ENCODE measurements at regions not wholly inside any gene's neighbourhood (a gene's known extent, or its start where the extent isn't known, plus 50 kb on each side); places are given as distances from the start of the nearest gene placed in this dataset.

DNA sequence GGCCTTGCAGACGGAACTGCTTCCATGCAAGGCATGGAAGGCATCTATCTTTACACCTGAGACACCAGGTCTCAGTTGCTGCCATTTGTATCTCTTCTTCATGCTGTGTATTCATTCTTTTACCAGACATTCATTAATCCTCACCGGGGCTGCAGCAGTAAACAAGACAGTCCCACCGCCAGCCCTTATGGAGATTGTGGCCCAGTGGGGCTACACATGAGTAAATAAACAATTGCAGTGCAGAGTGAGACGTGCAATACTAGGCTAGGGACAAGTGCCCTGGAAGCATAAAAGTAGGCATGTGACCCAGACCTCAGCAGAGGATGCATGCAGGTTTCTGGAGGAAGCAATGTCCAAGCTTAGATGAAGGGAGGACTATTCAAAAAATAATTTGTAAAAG, 497.6 kb upstream of the KLHL29 start:
- no peak for DNase-seq

- no peak for DNase-seq
Observed at GRCh38 chr2:22887845-22888244, 497.1 kb upstream of the KLHL29 start.

DNA sequence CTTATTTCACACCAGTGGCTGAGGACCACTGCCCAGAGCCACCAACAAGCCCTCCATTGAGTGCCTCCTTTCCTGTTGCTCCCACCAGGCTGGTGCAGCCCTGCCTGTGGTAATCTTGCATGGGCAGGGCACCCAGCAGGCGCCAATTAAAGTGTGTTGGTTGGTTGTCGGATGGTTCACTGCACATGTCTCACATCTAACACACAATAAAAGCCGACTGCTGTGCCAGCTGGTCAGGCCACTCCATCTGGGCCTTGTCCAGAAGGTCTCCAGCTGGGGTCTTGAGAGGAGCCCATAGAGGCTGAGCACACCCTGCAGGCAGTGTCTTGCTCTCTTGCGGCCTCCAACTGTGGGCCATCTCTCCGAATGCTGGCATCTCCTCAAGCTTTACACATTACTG, 494.8 kb upstream of the KLHL29 start:
- DNase-seq, result no peak

DNA sequence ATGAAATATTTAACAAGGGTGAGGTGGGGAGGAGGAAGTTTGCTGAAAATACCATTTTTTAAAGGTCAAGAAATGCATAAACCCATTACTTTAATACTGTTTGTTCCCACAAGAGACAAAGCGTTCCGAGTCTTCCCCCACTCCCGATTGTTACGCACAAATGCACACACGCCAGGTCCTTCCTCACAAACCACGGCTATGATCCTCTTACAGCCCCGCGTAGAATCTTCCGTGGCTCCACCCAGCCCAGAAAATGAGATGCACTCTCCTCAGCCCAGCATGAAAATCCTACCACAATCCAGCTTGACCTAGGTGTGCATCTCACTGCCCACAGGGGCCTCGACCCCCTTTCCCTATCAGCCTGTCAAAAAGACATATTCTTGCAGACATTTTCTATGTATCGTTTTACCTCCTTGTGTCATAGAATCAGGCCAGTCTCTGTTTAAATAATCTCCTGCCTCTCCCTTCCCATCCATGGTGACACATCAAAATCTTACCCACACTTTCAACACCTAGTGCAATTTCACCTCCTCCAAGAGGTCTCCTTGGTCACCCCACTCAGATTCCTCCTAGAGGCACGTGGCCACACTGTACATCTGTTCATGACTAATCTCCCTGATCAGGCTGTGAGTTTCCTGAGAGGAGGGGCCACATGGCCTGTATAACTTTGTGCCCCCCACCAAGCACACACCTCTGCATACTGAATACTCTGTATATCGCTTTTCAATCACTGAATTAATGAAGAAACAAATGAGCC, 491.0 kb upstream of the KLHL29 start:
- DNase-seq, result no peak

DNA sequence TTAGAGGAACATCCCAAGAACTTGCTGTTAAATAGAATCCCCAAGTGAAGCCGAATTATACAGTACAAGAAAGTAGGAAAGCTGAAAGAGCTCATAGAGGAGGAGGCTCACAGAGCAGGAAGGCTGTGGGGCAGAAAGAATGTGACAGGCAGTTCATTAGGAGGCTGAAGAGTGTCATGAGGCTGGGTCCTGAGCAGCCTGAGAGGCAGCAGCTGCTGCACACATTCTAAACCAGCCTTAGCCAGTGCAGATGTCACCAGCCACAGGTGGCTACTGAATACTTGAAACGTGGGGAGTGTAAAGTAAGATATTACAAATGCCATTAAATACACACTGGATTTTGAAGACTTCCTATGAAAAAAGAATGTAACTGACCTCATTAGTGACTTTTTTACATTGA, 490.2 kb upstream of the KLHL29 start:
- DNase-seq, result no peak

- DNase-seq, result no peak
Observed at GRCh38 chr2:22897428-22897827, 487.6 kb upstream of the KLHL29 start.

DNA sequence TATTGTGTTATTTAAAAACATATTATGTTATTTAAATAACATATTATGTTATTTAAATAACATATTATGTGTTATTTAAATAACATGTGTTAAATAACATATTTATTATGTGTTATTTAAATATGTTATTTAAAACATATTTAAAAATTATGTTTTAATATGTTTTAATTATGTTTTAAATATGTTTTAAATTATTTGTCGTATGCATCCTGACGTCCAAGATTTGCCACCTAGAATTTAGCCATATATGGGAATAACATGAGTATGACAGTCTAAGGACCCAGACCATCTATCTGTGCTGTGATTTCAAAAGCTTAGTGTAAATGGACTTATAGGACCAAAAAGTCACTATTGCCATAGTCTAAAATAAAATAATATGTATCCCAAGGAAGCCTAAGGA, 484.3 kb upstream of the KLHL29 start:
- DNase-seq, result no peak

DNA sequence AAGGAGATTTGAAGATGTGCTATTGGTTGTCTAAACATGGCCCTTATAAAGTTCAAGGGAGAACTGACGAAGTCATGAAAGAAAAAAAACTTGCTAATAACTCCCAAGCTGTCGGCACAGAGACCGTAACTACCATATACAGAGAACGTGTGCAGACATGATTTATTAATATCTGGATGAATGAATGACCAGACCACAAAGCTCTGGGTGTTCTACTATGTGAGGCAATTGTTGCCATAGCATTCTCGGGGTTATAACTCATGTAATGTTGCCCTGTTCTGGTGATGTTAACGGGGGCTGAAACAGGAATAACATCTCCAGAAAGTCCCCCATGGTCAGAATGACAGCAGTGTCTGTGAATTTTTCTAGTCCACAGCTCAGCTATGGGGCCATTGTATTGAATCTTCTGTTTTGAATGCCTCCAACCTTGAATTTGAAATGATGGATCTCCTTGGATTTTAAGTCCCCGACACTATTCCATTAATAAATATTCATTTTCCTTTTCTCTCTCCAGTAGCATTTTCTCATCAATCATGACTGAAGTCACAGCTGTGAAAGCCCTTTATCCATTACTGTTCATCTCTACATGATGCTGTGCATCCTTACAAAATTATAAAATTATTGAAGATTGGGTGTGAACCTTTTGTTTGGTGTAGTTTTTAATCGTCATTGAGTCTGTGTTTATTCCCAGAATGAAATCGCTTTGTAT, 483.4 kb upstream of the KLHL29 start:
- no peak for DNase-seq

DNA sequence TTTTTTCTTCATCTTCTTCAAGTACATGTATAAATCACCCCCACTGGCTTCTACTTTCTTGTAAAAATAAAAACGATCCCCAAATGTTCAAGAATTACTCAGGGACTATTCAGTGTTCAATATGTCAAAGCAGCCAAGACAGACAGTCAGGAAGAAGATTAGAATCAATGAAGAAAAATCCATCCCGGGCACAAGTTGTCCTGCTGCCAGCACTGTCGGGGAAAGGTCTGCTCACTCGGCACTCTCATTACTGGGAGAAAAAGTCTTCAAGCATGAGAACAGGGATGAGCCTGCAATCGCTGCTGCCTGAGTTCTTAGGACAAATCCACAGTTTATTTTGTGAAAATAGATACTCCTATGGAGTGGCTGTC, 482.8 kb upstream of the KLHL29 start:
- DNase-seq, result no peak

GRCh38 chr2:22902662-22903165, 482.3 kb upstream of the KLHL29 start:
- DNase-seq, result no peak

GRCh38 chr2:22903616-22904015, 481.4 kb upstream of the KLHL29 start:
- DNase-seq, result no peak

DNA sequence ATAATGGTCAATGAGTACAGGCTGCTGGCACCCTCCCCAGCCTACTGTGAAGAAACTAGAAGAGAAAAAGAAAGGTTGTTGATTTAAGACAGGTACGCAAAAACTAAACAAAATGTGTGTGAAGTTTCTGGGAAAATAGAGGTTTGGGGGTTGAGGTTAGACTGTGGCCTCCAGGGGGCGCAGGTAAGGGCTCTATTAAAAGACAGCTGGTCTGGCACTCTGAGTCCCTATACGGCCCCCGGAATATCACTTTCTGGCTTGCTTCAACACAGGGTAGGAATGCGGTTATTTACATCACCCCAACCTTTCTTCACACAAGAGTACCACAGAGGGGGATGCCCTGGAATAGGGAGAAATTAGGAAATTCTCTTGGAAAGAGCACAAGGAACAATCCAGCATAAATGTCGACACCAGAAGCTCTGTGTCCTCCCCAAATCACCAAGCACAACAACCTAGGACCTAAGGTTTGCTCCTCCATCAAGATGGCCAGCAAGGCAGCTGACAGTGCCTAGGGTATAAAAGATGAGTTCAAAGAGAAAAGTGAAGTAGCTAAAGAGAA, 480.8 kb upstream of the KLHL29 start:
- DNase-seq, result peak in 1 of 2 experiments; percentile 13

GRCh38 chr2:22907330-22907729, 477.6 kb upstream of the KLHL29 start:
- no peak for DNase-seq

DNA sequence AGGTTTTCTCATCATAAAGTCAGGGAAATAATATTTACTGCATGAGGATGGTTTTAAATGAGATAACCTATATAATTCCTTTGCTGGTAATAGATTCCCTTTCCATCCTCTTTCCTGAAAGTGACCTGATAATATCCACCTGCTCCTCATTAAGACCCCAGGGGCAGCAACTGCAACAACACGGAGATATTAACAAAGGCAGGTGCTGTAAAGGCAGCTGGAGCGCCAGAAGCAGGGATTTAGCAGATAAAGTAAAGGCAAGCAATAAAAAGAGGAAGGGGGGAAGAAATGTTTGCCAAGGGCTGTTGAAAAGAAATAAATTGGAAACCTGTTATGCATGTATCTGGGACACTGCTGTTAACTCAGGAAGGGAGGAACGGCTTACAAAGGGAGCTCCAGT, 472.6 kb upstream of the KLHL29 start:
- DNase-seq, result no peak

DNA sequence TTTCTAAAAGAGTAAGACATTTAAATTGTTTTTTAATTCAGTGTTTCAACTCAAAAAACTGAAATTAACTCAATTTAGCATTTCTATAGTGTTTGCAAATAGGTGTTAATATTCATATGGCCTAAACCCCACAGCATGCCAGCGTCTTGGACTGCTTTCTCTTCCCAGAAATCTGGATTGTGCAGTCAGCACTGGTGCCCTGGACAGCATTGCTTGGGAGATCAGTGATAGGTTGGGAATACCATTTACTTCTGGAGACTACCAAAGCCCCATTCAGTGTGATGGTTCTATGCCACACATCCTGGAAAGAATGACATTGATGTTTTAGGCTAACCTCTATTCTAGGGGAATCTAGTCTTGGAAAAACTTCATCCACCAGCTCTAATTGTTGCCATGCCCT, 455.0 kb upstream of the KLHL29 start:
- no peak for DNase-seq

- no peak for DNase-seq
Observed at GRCh38 chr2:22930781-22931180, 454.2 kb upstream of the KLHL29 start.

- DNase-seq, result no peak
Observed at GRCh38 chr2:22932288-22932687, 452.7 kb upstream of the KLHL29 start.

DNA sequence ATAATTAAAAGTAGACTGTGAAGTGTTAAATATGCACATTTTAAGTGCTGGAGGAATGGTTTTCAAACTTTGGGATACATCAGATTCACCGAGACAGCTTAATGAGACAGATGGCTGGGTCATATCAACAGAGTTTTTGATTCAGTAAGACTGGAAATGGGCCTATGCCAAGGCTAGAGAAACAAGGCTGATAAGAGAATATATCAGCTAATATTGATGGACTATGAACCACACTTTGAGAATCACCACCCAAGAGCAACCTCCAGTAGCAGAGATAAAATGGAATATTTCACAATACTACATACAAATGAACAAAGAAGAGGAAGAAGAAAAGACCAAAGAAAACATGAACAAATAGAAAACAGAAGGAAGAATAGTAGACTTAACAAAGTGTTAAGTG, 450.2 kb upstream of the KLHL29 start:
- DNase-seq, result no peak

DNA sequence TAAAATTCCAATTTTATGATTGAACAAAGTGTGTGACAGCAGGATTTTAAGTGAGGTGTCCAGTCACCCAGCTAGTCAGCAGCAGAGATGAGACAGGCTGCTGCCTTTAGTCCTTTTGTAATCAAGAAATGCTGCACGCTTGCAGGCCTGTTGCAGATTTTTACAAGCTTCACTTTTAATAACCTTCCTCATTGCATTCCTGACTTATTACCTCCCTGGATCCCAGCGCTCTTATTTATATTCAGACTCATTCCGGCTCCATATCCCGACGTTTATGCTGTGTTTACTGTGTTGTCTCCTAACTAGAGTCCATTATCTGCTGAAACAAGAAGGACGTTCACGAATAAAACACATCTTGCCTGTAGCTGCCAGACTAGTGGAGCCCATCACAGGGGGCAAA, 442.5 kb upstream of the KLHL29 start:
- no peak for DNase-seq

GRCh38 chr2:22944143-22944542, 440.8 kb upstream of the KLHL29 start:
- no peak for DNase-seq

GRCh38 chr2:22946553-22946952, 438.4 kb upstream of the KLHL29 start:
- no peak for DNase-seq

- no peak for DNase-seq
Observed at GRCh38 chr2:22947741-22948140, 437.2 kb upstream of the KLHL29 start.

DNA sequence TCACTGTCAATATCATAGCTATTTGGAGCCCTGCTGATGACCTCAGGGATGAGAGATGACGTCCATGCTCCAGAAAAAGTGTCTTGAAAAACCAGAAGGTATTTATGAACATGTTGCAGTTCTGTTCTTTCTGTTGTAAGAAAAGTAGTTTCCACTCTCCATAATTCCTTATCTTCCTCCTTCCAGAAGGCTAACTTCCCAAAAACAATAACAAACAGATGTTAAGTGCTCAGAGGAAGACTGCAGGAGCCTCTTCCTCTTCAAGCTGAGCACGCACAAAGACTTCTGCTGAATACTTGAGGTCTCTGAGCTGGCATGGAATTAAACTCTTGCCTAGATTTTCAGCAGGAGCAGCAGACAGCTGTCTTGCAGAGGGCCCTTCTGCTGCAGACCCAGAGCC, 434.5 kb upstream of the KLHL29 start:
- DNase-seq, result no peak

- DNase-seq, result no peak
Observed at GRCh38 chr2:22952656-22953225, 432.2 kb upstream of the KLHL29 start.

Data from SW 1271 (cell line).